HG02870 (cell line): ENCODE measurements at regions not wholly inside any gene's neighbourhood (a gene's known extent, or its start where the extent isn't known, plus 50 kb on each side); places are given as distances from the start of the nearest gene placed in this dataset.

Experiments
- ATAC-seq: cut with Tn5 transposase; IDR thresholded peaks from one replicate; pipeline ENCODE4 v1.9.1; 2021; ENCODE audit warnings: mild to moderate bottlenecking, moderate library complexity; ENCODE audit not compliant: unreplicated experiment

DNA sequence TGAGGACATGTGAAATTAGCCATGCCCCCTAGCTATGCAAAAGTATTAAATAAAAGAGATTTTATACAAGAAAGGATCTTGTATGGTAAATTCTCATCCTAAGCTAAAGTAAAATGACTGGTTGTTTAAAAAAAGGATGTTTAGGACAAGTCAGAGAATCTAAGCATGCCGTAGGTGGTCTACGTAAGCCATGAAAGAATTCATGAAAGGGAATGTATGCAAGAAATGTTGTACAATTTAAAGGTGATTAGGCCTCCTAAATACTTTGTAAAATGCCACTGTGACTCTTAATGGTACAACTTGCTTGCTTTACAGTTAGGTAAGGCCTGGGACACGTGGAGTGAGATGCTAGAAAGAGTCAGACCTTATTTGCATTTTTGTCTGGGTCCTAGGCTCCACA lies 209.0 kb downstream of the EFHB start:
- no peak for ATAC-seq

DNA sequence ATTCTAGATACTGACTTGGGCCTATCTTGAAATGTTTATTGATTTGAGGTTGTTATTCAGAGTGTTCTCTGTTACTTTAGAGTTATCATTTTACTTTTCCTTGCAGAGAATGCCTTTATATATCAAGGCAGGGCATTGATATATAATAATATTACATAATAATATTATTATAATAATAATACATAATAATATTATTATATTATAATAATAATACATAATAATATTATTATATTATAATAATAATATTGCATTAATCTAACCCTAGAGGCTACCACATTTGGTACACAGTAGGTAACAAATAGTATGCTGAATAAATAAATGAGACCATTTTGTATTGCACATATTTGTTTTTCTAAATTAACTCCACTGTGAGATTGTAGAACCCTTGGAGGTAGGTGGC lies 216.3 kb downstream of the EFHB start:
- no peak for ATAC-seq

DNA sequence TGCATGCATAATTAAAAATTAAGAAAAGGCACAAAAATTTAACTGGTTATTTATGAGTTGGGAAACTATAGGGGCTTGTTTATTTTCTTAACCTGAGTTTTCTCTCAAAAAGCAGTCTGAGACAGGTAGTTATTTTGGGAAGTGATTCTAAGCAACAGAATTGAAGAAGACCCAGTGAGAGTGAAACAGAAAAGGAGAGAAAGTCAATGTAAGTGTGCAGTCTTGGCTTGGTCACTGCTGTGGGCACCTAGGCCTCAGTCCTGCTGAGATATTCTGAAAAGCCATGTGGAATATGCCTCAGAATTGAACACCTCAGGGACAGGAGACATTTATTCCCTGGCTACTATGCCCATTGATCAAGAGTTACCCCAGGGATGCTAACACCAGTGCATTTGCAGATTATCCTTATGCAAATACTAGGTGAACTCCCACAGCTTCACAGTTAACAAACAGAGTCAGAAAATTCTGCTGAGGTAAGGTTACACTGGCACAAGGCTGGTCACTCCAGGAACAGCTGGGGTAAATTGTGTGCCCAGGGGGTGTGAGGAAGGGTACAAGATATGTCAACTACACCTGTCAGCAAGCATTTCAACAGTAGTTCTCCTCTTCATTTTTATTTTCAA lies 222.7 kb downstream of the EFHB start:
- peak; percentile 89 for ATAC-seq

DNA sequence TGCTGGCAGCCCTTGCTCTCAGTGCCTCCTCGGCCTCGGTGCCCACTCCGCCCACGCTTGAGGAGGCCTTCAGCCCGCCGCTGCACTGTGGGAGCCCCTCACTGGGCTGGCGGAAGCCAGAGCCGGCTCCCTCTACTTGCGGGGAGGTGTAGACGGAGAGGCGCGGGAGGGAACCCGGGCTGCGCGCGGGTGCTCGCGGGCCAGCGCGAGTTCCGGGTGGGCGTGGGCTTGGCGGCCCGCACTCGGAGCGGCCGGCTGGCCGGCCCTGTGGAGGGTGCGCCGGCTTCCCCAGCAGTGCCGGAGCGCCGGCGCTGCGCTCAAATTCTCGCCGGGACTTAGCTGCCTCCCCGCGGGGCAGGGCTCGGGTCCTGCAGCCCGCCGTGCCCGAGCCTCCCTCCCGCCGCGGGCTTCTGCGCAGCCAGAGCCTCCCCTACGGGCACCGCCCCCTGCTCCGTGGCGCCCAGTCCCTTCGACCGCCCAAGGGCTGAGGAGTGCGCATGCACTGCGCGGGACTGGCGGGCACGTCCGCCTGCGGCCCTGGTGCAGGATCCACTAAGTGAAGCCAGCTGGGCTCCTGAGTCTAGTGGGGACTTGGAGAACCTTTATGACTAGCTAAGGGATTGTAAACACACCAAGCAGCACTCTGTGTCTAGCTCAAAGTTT lies 231.5 kb downstream of the EFHB start:
- ATAC-seq = no peak

DNA sequence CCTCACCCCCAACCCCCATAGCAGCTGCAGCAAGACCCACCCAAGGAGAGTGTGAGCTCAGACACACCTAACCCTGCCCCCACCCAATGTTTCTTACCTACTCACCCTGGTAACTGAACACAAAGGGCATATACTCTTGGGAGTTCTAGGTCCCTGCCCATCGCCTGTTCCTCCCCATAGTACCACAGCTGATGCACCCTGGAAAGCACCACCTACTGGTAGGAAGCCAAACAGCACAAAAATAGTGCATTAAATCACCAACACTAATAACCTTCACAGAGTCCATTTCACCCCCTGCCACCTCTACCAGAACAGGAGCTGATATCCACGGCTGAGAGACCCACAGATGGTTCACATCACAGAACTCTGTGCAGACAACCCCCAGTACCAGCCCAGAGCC lies 245.2 kb downstream of the EFHB start:
- no peak for ATAC-seq

DNA sequence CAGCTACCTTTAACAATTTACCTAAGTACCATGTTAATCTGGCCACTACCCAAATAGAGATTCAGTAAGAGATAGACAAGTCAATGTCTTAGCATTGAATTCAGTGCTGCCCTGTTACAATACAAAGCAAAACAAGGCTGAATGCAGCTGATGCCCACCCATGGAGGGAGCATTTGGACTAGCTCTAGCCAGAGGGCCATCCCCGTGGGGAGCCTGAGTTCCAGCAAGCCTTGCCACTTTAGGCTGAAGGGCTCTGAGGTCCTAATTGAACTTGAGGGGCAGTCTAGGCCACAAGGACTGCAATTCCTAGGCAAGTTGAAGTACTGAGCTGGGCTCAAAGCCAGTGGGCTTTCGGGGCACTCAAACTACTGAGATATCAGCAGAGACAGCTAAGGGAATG lies 265.9 kb downstream of the EFHB start:
- no peak for ATAC-seq

DNA sequence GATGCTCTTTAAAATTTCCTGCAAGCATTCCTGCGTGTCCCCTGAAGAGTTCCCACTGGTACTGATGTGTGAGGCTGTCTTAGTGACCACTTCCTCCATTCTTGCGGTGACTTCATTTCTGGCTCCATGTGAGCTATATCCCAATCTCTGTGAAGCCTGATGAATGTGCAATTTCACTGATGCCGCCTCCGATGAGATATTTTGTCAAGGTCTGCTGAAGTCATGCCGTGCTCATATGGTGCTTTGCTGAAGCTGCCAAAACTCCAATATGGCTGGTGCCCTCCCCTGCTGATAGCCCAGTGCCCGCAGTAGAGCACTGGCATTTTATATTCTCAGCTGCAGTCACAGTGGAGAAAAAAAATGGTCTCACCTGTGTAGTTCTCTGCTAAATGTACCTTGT lies 271.5 kb downstream of the EFHB start:
- no peak for ATAC-seq

DNA sequence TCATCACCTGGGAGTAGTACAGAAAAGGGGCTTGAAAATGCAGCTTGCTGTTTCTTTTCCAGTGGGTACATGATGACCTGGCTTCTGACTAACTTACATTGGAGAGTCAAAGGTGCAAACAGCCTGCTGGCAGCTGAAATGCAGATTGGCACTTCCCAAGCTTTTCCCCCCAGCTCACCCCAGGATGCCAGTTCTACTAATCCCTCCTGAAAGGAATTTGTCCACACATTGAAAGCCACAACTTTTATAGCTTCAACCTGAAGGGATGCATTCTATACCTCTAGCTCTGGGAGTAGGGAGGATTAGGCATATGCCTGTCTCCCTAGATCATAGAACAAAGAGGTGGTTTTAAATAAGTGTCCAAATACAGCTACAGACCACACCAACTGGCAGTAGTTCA lies 281.7 kb downstream of the EFHB start:
- ATAC-seq = no peak

DNA sequence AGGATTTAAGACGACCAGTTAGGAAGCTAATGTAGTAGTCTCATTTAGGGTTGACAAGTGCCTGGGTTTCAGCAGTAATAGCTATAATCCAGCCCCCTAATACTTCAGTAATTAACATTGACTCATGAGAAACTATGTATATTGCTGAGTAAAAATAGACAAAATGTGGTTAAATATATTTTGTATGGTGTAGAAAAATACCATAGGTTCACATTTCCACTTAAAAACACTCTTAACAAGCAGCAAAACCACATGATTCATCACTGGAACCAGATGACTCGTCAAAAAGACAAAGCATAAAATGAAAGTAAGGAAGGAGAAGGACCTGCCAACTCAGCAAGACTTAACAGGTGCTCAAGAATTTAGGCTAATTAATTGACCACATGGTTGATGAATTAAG lies 288.9 kb downstream of the EFHB start:
- ATAC-seq = peak; percentile 71

DNA sequence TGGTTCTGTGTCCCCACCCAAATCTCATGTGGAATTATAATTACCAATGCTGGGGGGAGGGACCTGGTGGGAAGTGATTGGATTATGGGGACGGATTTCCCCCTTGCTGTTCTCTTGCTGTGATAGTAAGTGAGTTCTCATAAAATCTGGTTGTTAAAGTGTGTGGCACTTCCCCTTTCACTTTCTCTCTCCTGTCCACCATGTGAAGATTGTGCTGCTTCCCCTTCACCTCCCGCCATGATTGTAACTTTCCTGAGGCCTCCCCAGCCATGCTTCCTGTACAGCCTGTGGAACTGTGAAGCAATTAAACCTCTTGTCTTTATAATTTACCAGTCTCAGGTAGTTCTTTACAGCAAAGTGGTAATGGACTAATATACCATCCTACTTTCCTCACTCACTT lies 289.6 kb downstream of the EFHB start:
- ATAC-seq = peak; percentile 37

DNA sequence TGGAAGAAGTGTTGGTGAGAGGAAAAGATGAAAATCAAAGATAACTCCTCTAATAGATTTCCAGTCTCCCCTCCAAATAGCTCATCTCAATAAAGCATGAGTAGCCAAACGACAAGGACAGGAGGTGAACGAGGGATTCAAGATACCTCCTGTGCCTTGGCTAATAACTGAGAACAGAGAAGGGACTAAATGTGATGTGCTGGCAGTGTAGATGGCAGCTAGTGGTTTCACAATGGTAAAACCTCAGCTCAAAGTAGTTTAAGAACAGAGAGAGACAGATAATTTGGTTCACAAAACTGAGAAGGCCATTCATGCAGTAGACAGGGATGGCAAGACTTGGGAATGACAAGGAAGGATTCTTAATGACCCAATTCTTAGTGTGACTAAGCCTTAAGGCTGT lies 292.6 kb downstream of the EFHB start:
- ATAC-seq = no peak

DNA sequence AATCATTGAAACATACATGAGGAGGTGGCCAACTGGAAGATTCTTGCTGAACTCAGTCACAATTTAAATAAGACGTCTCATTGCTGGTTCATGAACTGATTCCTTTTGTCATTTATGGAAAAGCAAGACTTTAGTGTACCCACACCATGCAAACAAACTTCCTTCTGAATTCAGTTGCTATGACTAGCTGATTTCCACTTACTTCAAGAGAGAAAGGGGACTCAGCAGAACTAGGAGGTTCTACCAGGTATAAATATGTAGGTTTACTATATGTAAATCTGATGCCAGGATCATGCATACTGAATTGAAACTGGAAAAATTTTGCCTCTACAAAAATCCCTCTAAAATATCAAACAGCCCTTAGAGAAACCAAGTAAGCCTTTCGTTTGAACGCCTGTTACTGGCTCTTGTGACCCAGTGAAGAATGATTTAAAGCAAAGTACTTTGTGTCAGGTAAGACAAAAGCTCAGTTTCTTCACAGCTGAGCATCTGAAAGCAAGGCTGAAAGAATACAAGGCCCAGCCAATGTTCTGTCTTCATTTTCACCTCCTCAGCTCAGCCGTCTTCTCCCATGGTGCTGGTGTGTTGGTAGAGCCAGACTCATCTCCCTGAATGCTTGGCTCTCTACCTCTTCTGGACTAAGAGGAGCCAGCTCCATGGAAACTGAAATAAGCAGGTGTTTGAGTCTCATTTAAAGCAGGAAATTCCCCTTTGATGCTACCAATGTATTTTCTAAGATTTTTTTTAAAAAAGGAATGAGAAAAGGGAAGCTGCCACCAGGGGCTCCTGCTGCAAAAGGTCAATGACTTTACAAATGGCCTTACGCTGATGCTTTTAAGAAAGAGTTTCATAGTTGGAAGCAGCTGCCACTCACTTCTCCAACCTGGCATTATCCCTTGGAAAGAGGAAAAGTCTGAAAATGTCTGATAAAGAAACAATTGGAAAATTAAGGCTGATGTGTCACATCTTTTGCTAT lies 301.6 kb downstream of the EFHB start:
- no peak for ATAC-seq

DNA sequence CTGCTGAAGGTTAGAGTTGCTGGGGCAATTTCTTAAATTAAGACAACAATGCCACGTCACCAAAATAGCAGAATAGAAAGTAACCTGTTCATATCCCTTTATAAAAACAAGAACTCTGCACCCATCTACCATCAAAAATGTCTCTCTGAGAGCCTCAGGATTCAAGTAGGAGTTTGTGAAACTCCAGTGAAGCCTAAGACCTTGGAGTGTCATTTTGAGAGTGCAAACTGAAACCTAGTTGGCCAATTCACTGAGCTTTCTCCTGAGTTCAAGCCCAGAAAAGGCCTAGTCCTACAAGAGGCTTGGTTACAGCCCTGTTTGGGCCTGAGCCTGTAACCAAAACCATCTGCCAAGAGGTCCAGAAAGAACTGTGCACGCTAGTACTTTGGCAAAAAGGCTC lies 335.1 kb downstream of the EFHB start:
- ATAC-seq = peak; percentile 94

DNA sequence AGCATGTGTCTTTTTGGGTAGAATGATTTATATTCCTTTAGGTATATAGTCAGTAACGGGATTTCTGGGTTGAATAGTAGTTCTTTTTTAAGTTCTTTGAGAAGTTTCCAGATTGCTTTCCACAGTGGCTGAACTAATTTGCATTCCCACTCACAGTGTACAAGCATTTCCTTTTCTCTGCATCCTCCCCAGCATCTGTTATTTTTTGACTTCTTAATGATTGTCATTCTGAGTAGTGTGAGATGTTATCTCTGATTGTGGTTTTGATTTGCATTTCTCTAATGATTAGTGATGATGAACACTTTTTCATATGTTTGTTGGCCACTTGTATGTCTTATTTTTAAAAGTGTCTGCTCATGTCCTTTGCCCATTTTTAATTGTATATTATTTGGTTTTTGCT lies 337.6 kb downstream of the EFHB start:
- peak; percentile 41 for ATAC-seq

DNA sequence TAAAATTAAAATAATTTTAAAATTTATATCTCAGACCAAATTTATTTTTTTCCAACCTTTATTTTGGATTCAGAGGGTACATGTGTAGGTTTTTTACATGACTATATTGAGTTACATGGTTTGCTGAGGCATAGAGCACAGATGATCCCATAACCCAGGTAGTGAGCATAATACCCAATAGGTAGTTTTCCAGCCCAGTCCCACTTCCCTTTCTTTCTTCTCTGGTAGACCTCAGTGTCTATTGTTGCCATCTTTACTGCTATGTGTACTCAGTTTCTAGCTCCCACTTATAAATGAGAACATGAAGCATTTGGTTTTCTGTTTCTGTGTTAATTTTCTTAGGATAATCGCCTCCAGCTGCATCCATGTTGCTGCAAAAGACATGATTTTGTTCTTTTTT lies 338.1 kb downstream of the EFHB start:
- ATAC-seq = no peak
